H9 (cell line): ENCODE measurements at regions not wholly inside any gene's neighbourhood (a gene's known extent, or its start where the extent isn't known, plus 50 kb on each side); places are given as distances from the start of the nearest gene placed in this dataset.
A peak's percentile ranks its signal among the peaks of the same experiment; 100 is the strongest.

Experiments
- DNase-seq: peaks from one replicate; pipeline ENCODE4 v3.0.0-alpha.2; 2017
- H2AFZ ChIP-seq: one replicate; pipeline ENCODE4 v1.6.1; 2013; ENCODE audit warnings: mild to moderate bottlenecking, low read length, control low read depth, moderate library complexity
- H2AK5ac ChIP-seq: 2 replicates; pipeline ENCODE4 v1.6.1; 2013; ENCODE audit warnings: low read length, control low read depth, mixed read lengths; ENCODE audit not compliant: insufficient read length
- H2BK120ac ChIP-seq: one replicate; pipeline ENCODE4 v1.6.1; 2013; ENCODE audit warnings: low read depth, mild to moderate bottlenecking, low read length, control low read depth, inconsistent platforms; ENCODE audit not compliant: poor library complexity, severe bottlenecking
- H2BK12ac ChIP-seq: 2 replicates; pipeline ENCODE4 v1.6.1; 2013; ENCODE audit warnings: low read length, control low read depth, mixed read lengths, low read depth; ENCODE audit not compliant: insufficient read length
- H2BK15ac ChIP-seq: 2 replicates; pipeline ENCODE4 v1.6.1; 2013; ENCODE audit warnings: low read depth, low read length, control low read depth
- H2BK20ac ChIP-seq: one replicate; pipeline ENCODE4 v1.6.1; 2013; ENCODE audit warnings: low read depth, mild to moderate bottlenecking, low read length, control low read depth, inconsistent platforms; ENCODE audit not compliant: poor library complexity, severe bottlenecking
- H2BK5ac ChIP-seq: 2 replicates; pipeline ENCODE4 v1.6.1; 2013; ENCODE audit warnings: low read length, control low read depth, mixed read lengths; ENCODE audit not compliant: insufficient read length
- H3K14ac ChIP-seq: 2 replicates; pipeline ENCODE4 v1.6.1; 2013; ENCODE audit warnings: low read length, control low read depth; ENCODE audit not compliant: insufficient read depth
- H3K18ac ChIP-seq: 2 replicates; pipeline ENCODE4 v1.6.1; 2013; ENCODE audit warnings: low read depth, mild to moderate bottlenecking, mixed read lengths, low read length, control low read depth; ENCODE audit not compliant: insufficient read length
- H3K23ac ChIP-seq: 2 replicates; pipeline ENCODE4 v1.6.1; 2013; ENCODE audit warnings: low read length, control low read depth, mixed read lengths, low read depth; ENCODE audit not compliant: insufficient read length
- H3K23me2 ChIP-seq: 2 replicates; pipeline ENCODE4 v1.6.1; 2013; ENCODE audit warnings: low read depth, mild to moderate bottlenecking, mixed read lengths, low read length, control low read depth; ENCODE audit not compliant: insufficient read length, poor library complexity, severe bottlenecking
- H3K27ac ChIP-seq: 2 replicates; pipeline ENCODE4 v1.5.1; 2013; ENCODE audit warnings: low read length, control low read depth, mixed read lengths, low read depth; ENCODE audit not compliant: insufficient read length
- H3K27me3 ChIP-seq: 2 replicates; pipeline ENCODE4 v1.6.1; 2013; ENCODE audit warnings: low read length, control low read depth, inconsistent platforms; ENCODE audit not compliant: insufficient read depth
- H3K4ac ChIP-seq: 2 replicates; pipeline ENCODE4 v1.6.1; 2013; ENCODE audit warnings: low read depth, mild to moderate bottlenecking, control low read depth, inconsistent platforms, low read length, moderate library complexity
- H3K4me1 ChIP-seq: 2 replicates; pipeline ENCODE4 v1.6.1; 2013; ENCODE audit warnings: low read length, control low read depth, inconsistent platforms; ENCODE audit not compliant: insufficient read depth
- H3K4me2 ChIP-seq: 2 replicates; pipeline ENCODE4 v1.6.1; 2013; ENCODE audit warnings: low read length, control low read depth, mixed read lengths; ENCODE audit not compliant: insufficient read length, insufficient read depth
- H3K56ac ChIP-seq: 2 replicates; pipeline ENCODE4 v1.6.1; 2013; ENCODE audit warnings: low read depth, mild to moderate bottlenecking, mixed read lengths, low read length, control low read depth; ENCODE audit not compliant: insufficient read length
- H3K79me1 ChIP-seq: 2 replicates; pipeline ENCODE4 v1.6.1; 2013; ENCODE audit warnings: low read depth, mild to moderate bottlenecking, moderate library complexity, low read length, control low read depth, inconsistent platforms; ENCODE audit not compliant: insufficient read depth, poor library complexity, severe bottlenecking
- H3K79me2 ChIP-seq: 2 replicates; pipeline ENCODE4 v1.6.1; 2013; ENCODE audit warnings: low read length, control low read depth, inconsistent platforms; ENCODE audit not compliant: insufficient read depth
- H3K9ac ChIP-seq: 2 replicates; pipeline ENCODE4 v1.6.1; 2013; ENCODE audit warnings: low read length, control low read depth, mixed read lengths; ENCODE audit not compliant: insufficient read length; ENCODE audit errors: extremely low read depth
- H3K9me3 ChIP-seq: one replicate; pipeline ENCODE4 v1.6.1; 2013; ENCODE audit warnings: low read depth, low read length, inconsistent platforms; ENCODE audit not compliant: control insufficient read depth
- H3T11ph ChIP-seq: one replicate; pipeline ENCODE4 v1.6.1; 2013; ENCODE audit warnings: mild to moderate bottlenecking, low read length, control low read depth, inconsistent platforms
- H4K20me1 ChIP-seq: one replicate; pipeline ENCODE4 v1.6.1; 2013; ENCODE audit not compliant: control insufficient read depth, insufficient read length, insufficient read depth
- H4K5ac ChIP-seq: 2 replicates; pipeline ENCODE4 v1.6.1; 2013; ENCODE audit warnings: low read depth, mild to moderate bottlenecking, mixed read lengths, low read length, control low read depth; ENCODE audit not compliant: insufficient read length
- H4K8ac ChIP-seq: replicated peaks from 2 replicates; pipeline ENCODE4 v1.6.1; 2013; ENCODE audit warnings: low read length, control low read depth, mixed read lengths, low read depth; ENCODE audit not compliant: insufficient read length
- H4K91ac ChIP-seq: 2 replicates; pipeline ENCODE4 v1.6.1; 2013; ENCODE audit warnings: low read depth, mild to moderate bottlenecking, moderate library complexity, mixed read lengths, low read length, control low read depth; ENCODE audit not compliant: insufficient read length
- H3K27ac Mint-ChIP-seq, 3 experiments: 2 replicates in 2 of 3; 3 replicates in 1 of 3; pipeline ENCODE4 v1.8.0; 2020 to 2021; ENCODE audit warnings: mixed read lengths in 3 of 3, mild to moderate bottlenecking in 1 of 3, moderate library complexity in 1 of 3
- H3K27me3 Mint-ChIP-seq: 2 replicates; pipeline ENCODE4 v1.8.0; 2021; ENCODE audit warnings: low read depth, mild to moderate bottlenecking, moderate library complexity, mixed read lengths
- H3K36me3 Mint-ChIP-seq, 3 experiments: 2 replicates in 2 of 3; 3 replicates in 1 of 3; pipeline ENCODE4 v1.8.0; 2020 to 2021; ENCODE audit warnings: low read depth in 3 of 3, mixed read lengths in 3 of 3; ENCODE audit not compliant: insufficient read depth in 1 of 3
- H3K4me1 Mint-ChIP-seq, 2 experiments: 2 replicates each; pipeline ENCODE4 v1.8.0; 2020; ENCODE audit warnings: mixed read lengths in 2 of 2
- H3K4me3 Mint-ChIP-seq, 2 experiments: 2 replicates in 1 of 2; 3 replicates in 1 of 2; pipeline ENCODE4 v1.8.0; 2020 to 2021; ENCODE audit warnings: mild to moderate bottlenecking in 2 of 2, mixed read lengths in 2 of 2, moderate library complexity in 1 of 2
- H3K9me3 Mint-ChIP-seq, 2 experiments: 2 replicates in 1 of 2; 3 replicates in 1 of 2; pipeline ENCODE4 v1.8.0; 2020; ENCODE audit warnings: mild to moderate bottlenecking in 2 of 2, mixed read lengths in 2 of 2, moderate library complexity in 1 of 2
- CTCF ChIP-seq: fragments of 200-600 bp; sonication (generic); conservative IDR thresholded peaks from 3 replicates; pipeline ENCODE4 v1.8.0; 2021; ENCODE audit warnings: antibody characterized with exemption, mild to moderate bottlenecking
- WGBS: extraction: QIAGEN DNeasy Blood & Tissue Kit; methylation state at CpG from one replicate; pipeline ENCODE4 v1.1.7; 2013; ENCODE audit warnings: missing lambda C conversion rate, low lambda C conversion rate, mixed read lengths; ENCODE audit not compliant: insufficient read length; ENCODE audit errors: extremely low coverage; 5-methylcytosine and 5-hydroxymethylcytosine counted together

GRCh38 chr5:108481355-108481931 lies 99.5 kb upstream of the FBXL17 start:
- DNase-seq = peak; percentile 37
- Histone ChIP-seq H2AK5ac (no peak overlapping the region), H3T11ph (no peak overlapping the region), H3K9me3 (no peaks in the 10 kb centered on the region), H3K27ac (no peak overlapping the region), H3K4me1 (0 out of 2 replicates have a peak, but pooled peaks cover 2% of the 10 kb centered on the region), H2BK15ac (no peak overlapping the region), H3K79me1 (no peaks in the 10 kb centered on the region), H3K18ac (no peak overlapping the region), H3K79me2 (no peaks in the 10 kb centered on the region), H3K4ac (no peak overlapping the region), H2AFZ (no peak overlapping the region), H4K5ac (no peak overlapping the region), H4K20me1 (no peaks in the 10 kb centered on the region), H2BK120ac (no peak overlapping the region), H4K8ac (no peak overlapping the region), H3K9ac (no peak overlapping the region), H3K23me2 (no peaks in the 10 kb centered on the region), H2BK20ac (no peak overlapping the region), H2BK12ac (no peak overlapping the region), H3K4me2 (no peak overlapping the region), H2BK5ac (no peak overlapping the region), H3K27me3 (no peaks in the 10 kb centered on the region), H3K23ac (no peak overlapping the region), H4K91ac (no peak overlapping the region), H3K56ac (no peak overlapping the region), H3K14ac (no peak overlapping the region)
- no peaks in the 10 kb centered on the region for H3K36me3 Mint-ChIP-seq
- no peaks in the 10 kb centered on the region for H3K9me3 Mint-ChIP-seq
- no peaks in the 10 kb centered on the region for H3K27me3 Mint-ChIP-seq
- WGBS = no CpG with 5 or more reads among the region's 8 CpGs
- H3K4me1 Mint-ChIP-seq = peaks cover 0 to 4% of the 10 kb centered on the region in 2 experiments; a peak in 1 of 4 replicates
- peak overlapping the region in 1 of 3 experiments; percentile 40; a peak in 1 of 7 replicates for H3K27ac Mint-ChIP-seq
- no peak overlapping the region for H3K4me3 Mint-ChIP-seq
- peak; percentile 67 for TF ChIP-seq CTCF
